Smooth muscle cell (in vitro differentiated cells): ENCODE measurements at regions not wholly inside any gene's neighbourhood (a gene's known extent, or its start where the extent isn't known, plus 50 kb on each side); places are given as distances from the start of the nearest gene placed in this dataset.

Source experiments
- DNase-seq: peaks from one replicate; lab custom pipeline; 2025; ENCODE audit not compliant: unreplicated experiment; lab: John Stamatoyannopoulos, UW
- H2AFZ ChIP-seq: fragments of 200-600 bp; sonication (generic); 2 replicates; pipeline ENCODE4 v1.6.0; 2016; ENCODE audit warnings: antibody characterized with exemption, low read depth, mild to moderate bottlenecking
- H3F3A ChIP-seq: fragments of 200-600 bp; sonication (generic); 2 replicates; pipeline ENCODE4 v1.6.0; 2017; ENCODE audit warnings: antibody characterized with exemption, low read depth
- H3K27ac ChIP-seq: fragments of 200-600 bp; sonication (generic); 2 replicates; pipeline ENCODE4 v1.5.1; 2016; ENCODE audit warnings: low read depth, mild to moderate bottlenecking
- H3K27me3 ChIP-seq: fragments of 200-600 bp; sonication (generic); 2 replicates; pipeline ENCODE4 v1.6.1; 2016; ENCODE audit warnings: low read depth, mild to moderate bottlenecking
- H3K36me3 ChIP-seq: fragments of 200-600 bp; sonication (generic); 2 replicates; pipeline ENCODE4 v1.5.1; 2016; ENCODE audit warnings: low read depth
- H3K4me1 ChIP-seq: fragments of 200-600 bp; sonication (generic); 2 replicates; pipeline ENCODE4 v1.5.1; 2016; ENCODE audit warnings: low read depth
- H3K4me2 ChIP-seq: fragments of 200-600 bp; sonication (generic); 2 replicates; pipeline ENCODE4 v1.6.0; 2016; ENCODE audit warnings: mild to moderate bottlenecking
- H3K4me3 ChIP-seq: fragments of 200-600 bp; sonication (generic); 2 replicates; pipeline ENCODE4 v1.5.1; 2016; ENCODE audit warnings: mild to moderate bottlenecking
- H3K79me2 ChIP-seq: fragments of 200-600 bp; sonication (generic); 2 replicates; pipeline ENCODE4 v1.6.0; 2016; ENCODE audit warnings: low read depth, mild to moderate bottlenecking
- H3K9ac ChIP-seq: fragments of 200-600 bp; sonication (generic); 2 replicates; pipeline ENCODE4 v1.6.0; 2016; ENCODE audit warnings: low read depth
- H3K9me3 ChIP-seq: fragments of 200-600 bp; sonication (generic); replicated peaks from 2 replicates; pipeline ENCODE4 v1.5.1; 2016; ENCODE audit warnings: low read depth
- H4K20me1 ChIP-seq: fragments of 200-600 bp; sonication (generic); 2 replicates; pipeline ENCODE4 v1.6.0; 2016; ENCODE audit warnings: low read depth
- CTCF ChIP-seq: fragments of 200-600 bp; sonication (generic); IDR thresholded peaks from 2 replicates; pipeline ENCODE4 v1.5.1; 2017; ENCODE audit warnings: borderline replicate concordance, mild to moderate bottlenecking, antibody characterized with exemption; ENCODE audit not compliant: insufficient read depth, poor library complexity, severe bottlenecking
- WGBS: methylation state at CpG from one replicate; pipeline ENCODE4 v1.1.7; 2016; ENCODE audit warnings: low lambda C conversion rate; 5-methylcytosine and 5-hydroxymethylcytosine counted together

GRCh38 chr1:175861626-175862367 lies 118.4 kb upstream of the TNR start:
- Histone ChIP-seq H3K36me3 (no peaks in the 10 kb centered on the region), H3K9ac (no peak overlapping the region), H2AFZ (no peak overlapping the region), H3K4me1 (no peaks in the 10 kb centered on the region), H3K4me3 (no peak overlapping the region), H3K27ac (no peak overlapping the region), H3K9me3 (no peaks in the 10 kb centered on the region), H3K27me3 (peaks cover 13% of the 10 kb centered on the region), H3F3A (no peaks in the 10 kb centered on the region), H3K4me2 (no peak overlapping the region), H3K79me2 (no peaks in the 10 kb centered on the region), H4K20me1 (no peaks in the 10 kb centered on the region)
- TF ChIP-seq CTCF, result no peak
- 83% methylated on average over 8 of the region's 8 CpGs for WGBS
- DNase-seq, result no peak

DNA sequence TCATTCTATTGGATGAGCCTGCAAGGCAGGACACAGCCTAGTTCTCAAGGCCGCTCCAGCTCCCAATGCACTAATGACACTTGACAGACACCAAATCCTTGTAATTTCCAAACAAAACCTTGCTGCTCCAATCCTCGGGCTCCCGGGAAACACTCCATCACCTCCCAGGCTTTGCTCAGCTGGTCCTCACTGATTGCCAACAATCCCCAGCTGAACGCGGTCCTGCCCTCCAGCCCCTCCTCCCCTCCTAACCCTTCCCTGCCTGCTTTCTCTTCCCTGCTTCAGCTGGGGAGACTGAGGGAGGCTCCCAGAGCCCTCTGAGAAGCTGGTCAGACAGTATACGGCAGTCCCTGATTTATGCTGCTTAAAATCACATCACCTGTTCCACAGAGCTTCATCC lies 114.4 kb upstream of the TNR start:
- no peak for DNase-seq
- Histone ChIP-seq H3K36me3 (no peaks in the 10 kb centered on the region), H3K27ac (no peak overlapping the region), H3K27me3 (peaks cover 16% of the 10 kb centered on the region), H3K79me2 (no peaks in the 10 kb centered on the region), H3K9ac (no peak overlapping the region), H3K4me1 (no peaks in the 10 kb centered on the region), H3K4me2 (no peak overlapping the region), H4K20me1 (no peaks in the 10 kb centered on the region), H3K9me3 (no peaks in the 10 kb centered on the region), H3K4me3 (no peak overlapping the region), H2AFZ (no peak overlapping the region), H3F3A (no peaks in the 10 kb centered on the region)
- WGBS, result 73% methylated on average over 6 of the region's 6 CpGs
- no peak for TF ChIP-seq CTCF

GRCh38 chr1:175853681-175854080 lies 110.3 kb upstream of the TNR start:
- Histone ChIP-seq H4K20me1 (no peaks in the 10 kb centered on the region), H3K27ac (no peak overlapping the region), H3K4me3 (no peak overlapping the region), H2AFZ (no peak overlapping the region), H3K4me2 (no peak overlapping the region), H3K79me2 (no peaks in the 10 kb centered on the region), H3K27me3 (peaks cover 12% of the 10 kb centered on the region), H3K36me3 (no peaks in the 10 kb centered on the region), H3K4me1 (no peaks in the 10 kb centered on the region), H3K9ac (no peak overlapping the region), H3F3A (no peaks in the 10 kb centered on the region), H3K9me3 (no peaks in the 10 kb centered on the region)
- TF ChIP-seq CTCF, result no peak
- WGBS, result 89% methylated on average over 4 of the region's 4 CpGs
- no peak for DNase-seq

DNA sequence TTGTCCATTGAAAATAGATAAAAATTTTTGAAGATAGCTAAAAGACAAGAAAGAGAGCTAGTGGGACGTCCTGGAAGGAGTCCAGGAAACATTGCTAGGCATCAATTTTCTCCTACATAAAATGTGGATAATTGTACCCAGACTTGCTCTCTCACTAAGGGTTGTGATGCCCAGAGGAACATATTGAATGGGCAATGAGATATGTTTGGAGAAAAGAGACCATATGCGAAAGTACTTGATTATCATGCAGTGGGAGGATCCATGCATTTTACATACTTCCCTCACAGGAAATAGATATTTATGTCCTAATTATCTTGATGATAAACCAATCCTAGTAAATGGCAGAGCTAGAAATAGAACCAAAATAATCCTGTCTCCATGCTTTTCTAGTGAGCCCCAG lies 108.4 kb upstream of the TNR start:
- no peak overlapping the region for H3K4me2 ChIP-seq
- no peaks in the 10 kb centered on the region for H3K36me3 ChIP-seq
- 98% methylated on average over 2 of the region's 2 CpGs for WGBS
- no peaks in the 10 kb centered on the region for H3K9me3 ChIP-seq
- H3F3A ChIP-seq, result no peaks in the 10 kb centered on the region
- peaks cover 5% of the 10 kb centered on the region for H3K27me3 ChIP-seq
- H3K9ac ChIP-seq, result no peak overlapping the region
- H3K79me2 ChIP-seq, result no peaks in the 10 kb centered on the region
- H2AFZ ChIP-seq, result no peak overlapping the region
- H4K20me1 ChIP-seq, result no peaks in the 10 kb centered on the region
- H3K4me1 ChIP-seq, result no peaks in the 10 kb centered on the region
- no peak for DNase-seq
- TF ChIP-seq CTCF, result no peak
- H3K4me3 ChIP-seq, result no peak overlapping the region
- no peak overlapping the region for H3K27ac ChIP-seq
